Liver (tissue), 7 donors: ENCODE measurements at regions not wholly inside any gene's neighbourhood (a gene's known extent, or its start where the extent isn't known, plus 50 kb on each side); places are given as distances from the start of the nearest gene placed in this dataset.

Experiments
- DNase-seq: peaks from one replicate; pipeline ENCODE4 v3.0.0-alpha.2; 2017; ENCODE audit warnings: low spot score
- H3K27ac ChIP-seq, 2 donors: one replicate each; pipeline ENCODE4 v1.7.0; 2013; ENCODE audit warnings: inconsistent platforms in 2 of 2, low read length in 2 of 2, control low read depth in 1 of 2, low read depth in 1 of 2, mild to moderate bottlenecking in 1 of 2
- H3K27me3 ChIP-seq, 4 donors: one replicate each; pipeline versions ENCODE4 v1.6.1 to v1.7.0; 2013; ENCODE audit warnings: low read length in 3 of 4, inconsistent platforms in 1 of 4, mild to moderate bottlenecking in 1 of 4, moderate library complexity in 1 of 4; ENCODE audit not compliant: control insufficient read depth in 4 of 4, insufficient read depth in 4 of 4
- H3K36me3 ChIP-seq, 4 donors: one replicate each; pipeline versions ENCODE4 v1.6.1 to v1.7.0; 2013; ENCODE audit warnings: low read length in 3 of 4, mild to moderate bottlenecking in 3 of 4, low read depth in 1 of 4, moderate library complexity in 1 of 4; ENCODE audit not compliant: control insufficient read depth in 4 of 4, insufficient read depth in 3 of 4
- H3K4me1 ChIP-seq, 4 donors: one replicate each; pipeline versions ENCODE4 v1.6.1 to v1.7.0; 2013; ENCODE audit warnings: low read length in 3 of 4, mild to moderate bottlenecking in 3 of 4, moderate library complexity in 1 of 4; ENCODE audit not compliant: control insufficient read depth in 4 of 4, insufficient read depth in 4 of 4
- H3K4me3 ChIP-seq, 3 donors: one replicate each; pipeline versions ENCODE4 v1.6.1 to v1.7.0; 2013; ENCODE audit warnings: low read length in 3 of 3, control low read depth in 1 of 3, low read depth in 1 of 3, mild to moderate bottlenecking in 1 of 3
- H3K9ac ChIP-seq, 2 donors: one replicate each; pipeline ENCODE4 v1.7.0; 2013; ENCODE audit warnings: low read length in 2 of 2, mild to moderate bottlenecking in 2 of 2, moderate library complexity in 2 of 2, control low read depth in 1 of 2, low read depth in 1 of 2
- H3K9me3 ChIP-seq, 4 donors: one replicate each; pipeline versions ENCODE4 v1.6.1 to v1.7.0; 2013; ENCODE audit warnings: low read length in 3 of 4; ENCODE audit not compliant: control insufficient read depth in 4 of 4
- ATF3 ChIP-seq: IDR thresholded peaks from 2 replicates; pipeline ENCODE4 v1.6.1; 2016; ENCODE audit warnings: antibody characterized with exemption
- EGR1 ChIP-seq, 2 donors: IDR thresholded peaks; 2 replicates each; pipeline ENCODE4 v1.6.1; 2016 to 2018; ENCODE audit warnings: antibody characterized with exemption in 2 of 2, low read depth in 2 of 2
- FOXA1 ChIP-seq: IDR thresholded peaks from 2 replicates; pipeline ENCODE4 v1.6.1; 2016; ENCODE audit warnings: antibody characterized with exemption
- FOXA2 ChIP-seq: IDR thresholded peaks from 2 replicates; pipeline ENCODE4 v1.6.1; 2016; ENCODE audit warnings: antibody characterized with exemption
- GABPA ChIP-seq, 2 donors: IDR thresholded peaks in 1 of 2; conservative IDR thresholded peaks in 1 of 2; 2 replicates each; pipeline ENCODE4 v1.6.1; 2016; ENCODE audit warnings: antibody characterized with exemption in 2 of 2, mild to moderate bottlenecking in 1 of 2, moderate library complexity in 1 of 2
- HNF4A ChIP-seq, 2 donors: conservative IDR thresholded peaks; 2 replicates each; pipeline ENCODE4 v1.6.1; 2016; ENCODE audit warnings: antibody characterized with exemption in 2 of 2, mild to moderate bottlenecking in 2 of 2
- HNF4G ChIP-seq: IDR thresholded peaks from 2 replicates; pipeline ENCODE4 v1.6.1; 2016; ENCODE audit warnings: antibody characterized with exemption
- JUND ChIP-seq, 2 donors: IDR thresholded peaks; 2 replicates each; pipeline ENCODE4 v1.6.1; 2016; ENCODE audit warnings: antibody characterized with exemption in 2 of 2
- MAX ChIP-seq: IDR thresholded peaks from 2 replicates; pipeline ENCODE4 v1.6.1; 2016; ENCODE audit warnings: antibody characterized with exemption
- RAD21 ChIP-seq, 2 donors: IDR thresholded peaks; 2 replicates each; pipeline ENCODE4 v1.6.1; 2016; ENCODE audit warnings: antibody characterized with exemption in 2 of 2, mild to moderate bottlenecking in 2 of 2
- REST ChIP-seq: IDR thresholded peaks from 2 replicates; pipeline ENCODE4 v1.6.1; 2016; ENCODE audit warnings: antibody characterized with exemption, mild to moderate bottlenecking
- RXRA ChIP-seq, 2 donors: IDR thresholded peaks; 2 replicates each; pipeline ENCODE4 v1.6.1; 2017 to 2018; ENCODE audit warnings: antibody characterized with exemption in 2 of 2, mild to moderate bottlenecking in 1 of 2
- YY1 ChIP-seq: IDR thresholded peaks from 2 replicates; pipeline ENCODE4 v1.6.1; 2016; ENCODE audit warnings: antibody characterized with exemption, mild to moderate bottlenecking
- WGBS: extraction: QIAGEN DNeasy Blood & Tissue Kit; methylation state at CpG from one replicate; pipeline ENCODE4 v1.1.7; 2013; 5-methylcytosine and 5-hydroxymethylcytosine counted together
- donor health status: healthy.
- donor health status: healthy.
- donor health status: healthy.
- donor health status: healthy.

- H3K36me3 ChIP-seq: no peaks in the 10 kb centered on the region
- H3K4me1 ChIP-seq: no peaks in the 10 kb centered on the region
- DNase-seq: no peak
- WGBS: 83% methylated on average over 4 of the region's 4 CpGs
- no peaks in the 10 kb centered on the region for H3K27me3 ChIP-seq
- no peak overlapping the region for H3K9ac ChIP-seq
- no peaks in the 10 kb centered on the region for H3K9me3 ChIP-seq
- H3K27ac ChIP-seq: no peak overlapping the region
- no peak overlapping the region for H3K4me3 ChIP-seq
- TF ChIP-seq MAX (no peak), ATF3 (no peak), HNF4G (no peak), REST (no peak), EGR1 (IDR thresholded peaks at IDR 0.05; ENCODE audit: low read depth in 2 of 2) (no peak)
Observed at GRCh38 chr7:34333925-34334324, 324.1 kb upstream of the NPSR1 start.

GRCh38 chr7:34337163-34337562 is 320.9 kb upstream of the NPSR1 start:
- TF ChIP-seq RXRA (IDR thresholded peaks at IDR 0.05) (no peak), GABPA (IDR thresholded peaks at IDR 0.05 in 1 of 2, conservative IDR thresholded peaks at IDR 0.05 in 1 of 2) (no peak), JUND (IDR thresholded peaks at IDR 0.05) (no peak), YY1 (no peak), HNF4G (no peak)
- H3K27me3 ChIP-seq: no peaks in the 10 kb centered on the region
- WGBS: 95% methylated on average over 1 of the region's 1 CpG

GRCh38 chr7:34338961-34339526 is 319.0 kb upstream of the NPSR1 start:
- WGBS: 71% methylated on average over 3 of the region's 3 CpGs
- H3K9ac ChIP-seq: no peak overlapping the region
- H3K36me3 ChIP-seq: no peaks in the 10 kb centered on the region
- H3K27me3 ChIP-seq: no peaks in the 10 kb centered on the region
- no peaks in the 10 kb centered on the region for H3K4me1 ChIP-seq
- H3K9me3 ChIP-seq: no peaks in the 10 kb centered on the region
- DNase-seq: no peak
- H3K4me3 ChIP-seq: no peak overlapping the region
- no peak for TF ChIP-seq JUND (IDR thresholded peaks at IDR 0.05)
- H3K27ac ChIP-seq: no peak overlapping the region

More at GRCh38 chr7:34337163-34337562, 320.9 kb upstream of the NPSR1 start:
- Histone ChIP-seq H3K36me3 (no peaks in the 10 kb centered on the region), H3K9ac (no peak overlapping the region), H3K4me1 (no peaks in the 10 kb centered on the region), H3K4me3 (no peak overlapping the region), H3K9me3 (no peaks in the 10 kb centered on the region), H3K27ac (no peak overlapping the region)
- no peak for DNase-seq

- Histone ChIP-seq H3K4me3 (no peak overlapping the region), H3K4me1 (no peaks in the 10 kb centered on the region), H3K9me3 (no peaks in the 10 kb centered on the region), H3K9ac (no peak overlapping the region), H3K27me3 (no peaks in the 10 kb centered on the region), H3K27ac (no peak overlapping the region), H3K36me3 (no peaks in the 10 kb centered on the region)
- DNase-seq: no peak
- 70% methylated on average over 2 of the region's 2 CpGs for WGBS
- TF ChIP-seq REST (no peak), HNF4A (conservative IDR thresholded peaks at IDR 0.05) (no peak), FOXA1 (no peak), FOXA2 (no peak), ATF3 (no peak), RAD21 (IDR thresholded peaks at IDR 0.05) (no peak), JUND (IDR thresholded peaks at IDR 0.05) (no peak), HNF4G (no peak), YY1 (no peak)
Observed at GRCh38 chr7:34341326-34341725, 316.7 kb upstream of the NPSR1 start.
